NB4 (cell line): ENCODE measurements at regions not wholly inside any gene's neighbourhood (a gene's known extent, or its start where the extent isn't known, plus 50 kb on each side); places are given as distances from the start of the nearest gene placed in this dataset.

Experiments
- DNase-seq: peaks from one replicate; pipeline ENCODE4 v3.0.0; 2010; ENCODE audit warnings: low read depth
- H3K4me3 ChIP-seq: one replicate; pipeline ENCODE4 v1.5.1; 2011; ENCODE audit warnings: mild to moderate bottlenecking, low read depth, low read length, moderate library complexity
- MYC ChIP-seq: IDR thresholded peaks from 2 replicates; pipeline ENCODE4 v1.6.1; 2011; ENCODE audit warnings: low read depth, low read length
- POLR2A ChIP-seq: IDR thresholded peaks from 2 replicates; pipeline ENCODE4 v1.6.1; 2011; ENCODE audit warnings: mild to moderate bottlenecking; ENCODE audit not compliant: insufficient read length; ENCODE audit errors: extremely low read depth
- TF ChIP-seq, protein P1 (sequence below): IDR thresholded peaks from one replicate; pipeline ENCODE4 v1.5.1; 2012; ENCODE audit warnings: low read depth, low read length
- TF ChIP-seq, protein P2 (sequence below): IDR thresholded peaks from 2 replicates; pipeline ENCODE4 v1.6.1; 2011; ENCODE audit warnings: low read depth, low read length

DNA sequence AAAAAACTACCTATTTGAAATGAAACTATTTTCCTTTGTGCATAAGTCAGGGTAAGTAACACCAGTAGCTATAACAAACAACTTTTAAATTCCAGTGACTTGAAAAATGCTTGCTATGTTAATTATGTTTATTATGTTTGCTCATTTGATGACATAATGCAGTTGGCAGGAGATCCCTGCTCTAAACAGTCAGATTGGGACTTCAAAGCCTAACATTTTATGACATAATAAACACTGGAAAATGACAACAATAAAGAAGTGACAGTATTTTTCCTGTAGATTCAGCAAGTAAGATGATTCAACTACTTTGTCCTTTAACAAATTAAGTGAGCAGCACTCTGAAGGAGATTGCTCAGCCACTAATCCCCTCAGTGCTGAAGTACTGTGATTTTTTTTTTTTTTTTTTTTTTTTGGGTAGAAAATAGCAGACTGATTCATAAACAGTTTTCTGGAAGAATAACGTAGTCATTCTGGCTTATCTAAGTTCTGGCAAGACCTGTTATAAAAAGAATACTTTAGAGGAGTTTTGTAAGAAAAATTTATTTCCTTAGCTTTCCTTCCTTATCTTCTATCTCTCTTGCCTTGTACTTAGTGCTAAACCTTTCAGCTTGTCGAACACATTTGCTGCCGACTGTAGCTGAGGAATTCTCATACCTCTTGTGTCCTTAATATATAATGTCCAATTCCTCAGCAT is 207.2 kb downstream of the PTGER3 start:
- no peak overlapping the region for H3K4me3 ChIP-seq
- no peak for TF ChIP-seq POLR2A
- TF ChIP-seq, protein P1, sequence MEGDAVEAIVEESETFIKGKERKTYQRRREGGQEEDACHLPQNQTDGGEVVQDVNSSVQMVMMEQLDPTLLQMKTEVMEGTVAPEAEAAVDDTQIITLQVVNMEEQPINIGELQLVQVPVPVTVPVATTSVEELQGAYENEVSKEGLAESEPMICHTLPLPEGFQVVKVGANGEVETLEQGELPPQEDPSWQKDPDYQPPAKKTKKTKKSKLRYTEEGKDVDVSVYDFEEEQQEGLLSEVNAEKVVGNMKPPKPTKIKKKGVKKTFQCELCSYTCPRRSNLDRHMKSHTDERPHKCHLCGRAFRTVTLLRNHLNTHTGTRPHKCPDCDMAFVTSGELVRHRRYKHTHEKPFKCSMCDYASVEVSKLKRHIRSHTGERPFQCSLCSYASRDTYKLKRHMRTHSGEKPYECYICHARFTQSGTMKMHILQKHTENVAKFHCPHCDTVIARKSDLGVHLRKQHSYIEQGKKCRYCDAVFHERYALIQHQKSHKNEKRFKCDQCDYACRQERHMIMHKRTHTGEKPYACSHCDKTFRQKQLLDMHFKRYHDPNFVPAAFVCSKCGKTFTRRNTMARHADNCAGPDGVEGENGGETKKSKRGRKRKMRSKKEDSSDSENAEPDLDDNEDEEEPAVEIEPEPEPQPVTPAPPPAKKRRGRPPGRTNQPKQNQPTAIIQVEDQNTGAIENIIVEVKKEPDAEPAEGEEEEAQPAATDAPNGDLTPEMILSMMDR: no peak
- TF ChIP-seq MYC: no peak
- TF ChIP-seq, protein P2, sequence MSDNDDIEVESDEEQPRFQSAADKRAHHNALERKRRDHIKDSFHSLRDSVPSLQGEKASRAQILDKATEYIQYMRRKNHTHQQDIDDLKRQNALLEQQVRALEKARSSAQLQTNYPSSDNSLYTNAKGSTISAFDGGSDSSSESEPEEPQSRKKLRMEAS: no peak
- no peak for DNase-seq

DNA sequence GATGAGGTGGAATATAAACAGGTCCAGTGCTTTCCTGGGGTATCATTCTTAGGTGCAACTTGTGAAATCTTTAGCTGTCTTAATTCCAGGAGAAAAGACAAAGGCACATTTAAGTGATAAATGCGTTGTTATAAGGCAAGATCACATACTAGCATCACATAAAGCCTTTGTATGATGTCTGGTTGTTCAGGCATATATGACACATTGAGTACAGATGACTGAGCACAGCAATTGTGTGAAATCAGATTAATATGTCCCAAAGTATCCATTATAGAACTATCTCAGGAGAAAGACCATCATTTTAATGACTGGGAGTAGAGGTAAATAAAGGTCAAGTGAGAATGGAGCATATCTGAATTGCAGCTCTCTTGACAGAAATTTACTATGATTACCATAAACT is 205.1 kb downstream of the PTGER3 start:
- TF ChIP-seq, protein P2: no peak
- TF ChIP-seq POLR2A: no peak
- no peak for TF ChIP-seq MYC
- TF ChIP-seq, protein P1: no peak
- DNase-seq: no peak
- H3K4me3 ChIP-seq: no peak overlapping the region

DNA sequence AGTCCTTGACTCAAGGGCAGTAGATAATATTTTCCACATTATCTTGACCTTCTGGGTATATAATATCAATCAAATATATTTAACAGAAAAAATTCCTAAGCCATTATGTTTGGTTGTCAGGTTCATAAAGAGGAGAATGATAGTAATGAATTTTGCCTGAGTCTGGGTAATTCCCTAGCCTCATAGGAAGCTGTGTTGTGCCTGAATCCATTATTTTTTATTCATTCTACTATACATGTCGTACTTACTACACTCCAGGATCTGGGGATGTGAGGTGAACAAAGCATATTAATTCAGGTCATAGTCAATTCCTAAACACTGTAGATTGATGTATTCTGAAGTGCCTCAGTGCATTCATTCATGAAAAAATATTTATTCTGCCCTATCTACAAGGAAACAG is 204.2 kb downstream of the PTGER3 start:
- TF ChIP-seq, protein P2: no peak
- TF ChIP-seq POLR2A: no peak
- no peak for TF ChIP-seq MYC
- TF ChIP-seq, protein P1: no peak
- no peak for DNase-seq
- H3K4me3 ChIP-seq: no peak overlapping the region

DNA sequence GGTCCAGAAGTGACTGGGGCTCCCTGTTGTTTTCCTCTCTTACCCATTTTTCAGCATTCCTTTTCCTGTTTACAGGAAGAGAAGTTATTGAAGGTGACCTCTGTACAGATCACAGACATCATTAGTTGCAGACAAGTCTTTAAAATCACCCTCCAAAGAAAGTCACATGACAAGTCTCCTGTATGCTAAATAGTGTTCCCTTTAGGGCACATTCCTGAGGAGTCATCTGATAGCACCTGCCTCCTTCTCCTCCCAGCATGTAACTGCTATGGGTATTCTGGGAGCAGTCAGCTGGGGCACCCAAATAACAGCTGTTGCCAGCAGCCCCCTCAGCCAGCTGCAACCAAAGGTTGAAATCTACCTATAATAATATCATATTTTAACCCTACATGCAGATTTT is 200.6 kb downstream of the PTGER3 start:
- DNase-seq: no peak
- no peak overlapping the region for H3K4me3 ChIP-seq
- TF ChIP-seq MYC (no peak), POLR2A (no peak)
- TF ChIP-seq, protein P1: no peak
- TF ChIP-seq, protein P2: no peak

DNA sequence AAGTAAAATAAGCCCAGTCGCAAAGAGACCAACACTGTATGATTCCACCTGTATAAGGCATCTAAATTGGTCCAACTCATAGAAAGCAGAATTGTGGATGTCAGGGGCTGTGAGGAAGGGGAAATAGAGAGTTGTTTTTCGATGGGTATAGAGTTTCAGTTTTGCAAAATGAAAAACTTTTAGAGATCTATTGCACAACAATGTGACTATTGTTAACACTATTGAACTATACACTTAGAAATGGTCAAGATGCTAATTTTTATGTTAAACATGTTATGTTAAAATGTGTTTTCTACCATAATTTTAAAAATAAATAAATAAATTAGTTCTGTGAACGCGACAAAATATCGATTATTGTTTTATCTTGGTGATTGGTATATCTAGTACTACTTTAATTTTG is 192.4 kb downstream of the PTGER3 start:
- H3K4me3 ChIP-seq: no peak overlapping the region
- TF ChIP-seq MYC (no peak), POLR2A (no peak)
- TF ChIP-seq, protein P1: no peak
- TF ChIP-seq, protein P2: no peak
- no peak for DNase-seq

DNA sequence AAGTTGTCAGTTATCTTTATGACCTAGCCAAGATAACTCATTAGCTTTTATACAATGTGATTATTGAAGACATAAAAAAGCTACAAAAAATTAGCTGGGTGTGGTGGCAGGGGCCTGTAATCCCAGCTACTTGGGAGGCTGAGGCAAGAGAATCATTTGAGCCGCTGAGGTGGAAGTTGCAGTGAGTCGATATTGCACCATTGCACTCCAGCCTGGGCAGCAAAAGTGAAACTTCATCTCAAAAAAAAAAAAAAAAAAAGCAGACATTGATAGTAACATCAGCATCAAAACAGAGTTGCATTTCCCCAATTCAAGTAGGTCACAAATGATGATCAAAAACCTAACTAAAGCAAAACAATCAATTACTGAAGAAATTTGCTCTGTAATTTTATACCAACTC is 191.4 kb downstream of the PTGER3 start:
- no peak overlapping the region for H3K4me3 ChIP-seq
- DNase-seq: no peak
- TF ChIP-seq, protein P2: no peak
- TF ChIP-seq MYC (no peak), POLR2A (no peak)
- TF ChIP-seq, protein P1: no peak
